K562 (cell line): ENCODE measurements at regions not wholly inside any gene's neighbourhood (a gene's known extent, or its start where the extent isn't known, plus 50 kb on each side); places are given as distances from the start of the nearest gene placed in this dataset.

Source experiments
- ATAC-seq: fragments of 200-7000 bp; cut with Tn5 transposase; 3 replicates; pipeline ENCODE4 v1.9.1; 2020; ENCODE audit warnings: moderate library complexity
- BruUV-seq: library from RNA; stranded (reverse); fragments of 400-500 nt; replicated peaks from 2 replicates; lab custom pipeline; 2021; lab: Mats Ljungman, UMichigan
- CTCF ChIA-PET: fragments of 300-600 bp; formaldehyde crosslinking; extraction: SDS; loops from one replicate; lab custom pipeline; 2021; ENCODE audit warnings: low intra/inter-chr PET ratio; lab: Yijun Ruan, JAX
- POLR2A ChIA-PET: fragments of 300-600, 350-650 bp; sonication (Branson Sonifier 250); formaldehyde crosslinking; extraction: SDS; loops from one replicate; lab custom pipeline; 2021; ENCODE audit warnings: antibody characterized with exemption, inconsistent platforms; lab: Yijun Ruan, JAX
- DNase-seq, 4 experiments: peaks; one replicate each; pipeline versions ENCODE4 v3.0.0 to v3.0.0-alpha.2; 2011 to 2018; ENCODE audit warnings: low spot score in 3 of 4, mixed read lengths in 3 of 4; ENCODE audit errors: extremely low read depth in 1 of 4
- FAIRE-seq: peaks from 2 replicates; lab custom pipeline; 2011; peaks lifted over from hg19 to GRCh38; lab: Jason Lieb, UNC
- H2AFZ ChIP-seq: 2 replicates; pipeline ENCODE4 v1.6.0; 2011; ENCODE audit warnings: low read depth, low read length, control low read depth, inconsistent platforms
- H3K27ac ChIP-seq: fragments of 200-600 bp; 3 replicates; pipeline ENCODE4 v1.8.0; 2011; ENCODE audit warnings: low read depth, mild to moderate bottlenecking, control low read depth, inconsistent platforms, low read length, moderate library complexity, mixed read lengths; ENCODE audit errors: extremely low read depth
- H3K27me3 ChIP-seq, 2 experiments: fragments of 300-600 bp in 1 of 2; 2 replicates in 1 of 2; 3 replicates in 1 of 2; pipeline versions ENCODE4 v1.6.0 to v1.8.0; 2011; ENCODE audit warnings: inconsistent platforms in 2 of 2, low read length in 2 of 2, mild to moderate bottlenecking in 1 of 2, mixed read lengths in 1 of 2, moderate library complexity in 1 of 2; ENCODE audit not compliant: control insufficient read depth in 2 of 2, insufficient read depth in 2 of 2
- H3K36me3 ChIP-seq: fragments of 300-600 bp; 3 replicates; pipeline ENCODE4 v1.8.0; 2011; ENCODE audit warnings: mild to moderate bottlenecking, low read length, inconsistent platforms; ENCODE audit not compliant: control insufficient read depth, insufficient read depth
- H3K4me1 ChIP-seq, 2 experiments: fragments of 200-600 bp in 1 of 2; replicated peaks in 1 of 2; 2 replicates in 1 of 2; 3 replicates in 1 of 2; pipeline versions ENCODE4 v1.5.1 to v1.8.0; 2011; ENCODE audit warnings: inconsistent platforms in 2 of 2, low read length in 2 of 2, mild to moderate bottlenecking in 1 of 2, mixed read lengths in 1 of 2, moderate library complexity in 1 of 2; ENCODE audit not compliant: control insufficient read depth in 2 of 2, insufficient read depth in 2 of 2
- H3K4me2 ChIP-seq: 2 replicates; pipeline ENCODE4 v1.6.1; 2011; ENCODE audit warnings: low read length, control low read depth, inconsistent platforms, mixed read lengths; ENCODE audit not compliant: insufficient read depth
- H3K4me3 ChIP-seq: fragments of 200-600 bp; sonication (generic), shearing (Covaris generic); 2 replicates; pipeline ENCODE4 v1.5.1; 2016; ENCODE audit warnings: control low read depth, inconsistent platforms
- H3K79me2 ChIP-seq: fragments of 200-600 bp; 3 replicates; pipeline ENCODE4 v1.8.0; 2011; ENCODE audit warnings: low read length, inconsistent platforms; ENCODE audit not compliant: control insufficient read depth, insufficient read depth
- H3K9ac ChIP-seq, 2 experiments: 2 replicates each; pipeline versions ENCODE4 v1.6.0 to v1.6.1; 2011; ENCODE audit warnings: low read depth in 2 of 2, low read length in 2 of 2, control low read depth in 1 of 2, inconsistent platforms in 1 of 2, mild to moderate bottlenecking in 1 of 2, mixed read lengths in 1 of 2; ENCODE audit not compliant: insufficient read depth in 1 of 2
- H3K9me1 ChIP-seq: one replicate; pipeline ENCODE4 v1.6.0; 2011; ENCODE audit warnings: inconsistent platforms, mild to moderate bottlenecking, low read length, moderate library complexity; ENCODE audit not compliant: control insufficient read depth, insufficient read depth
- H3K9me3 ChIP-seq: replicated peaks from 2 replicates; pipeline ENCODE4 v1.5.1; 2011; ENCODE audit warnings: low read depth, low read length, inconsistent platforms; ENCODE audit not compliant: control insufficient read depth, insufficient read depth
- H4K20me1 ChIP-seq: replicated peaks from 2 replicates; pipeline ENCODE4 v1.6.1; 2011; ENCODE audit warnings: low read length, inconsistent platforms, mixed read lengths; ENCODE audit not compliant: control insufficient read depth, insufficient read depth
- ETV6 ChIP-seq, 3 experiments: fragments of 150-350 bp in 1 of 3; sonication (generic) in 1 of 3; formaldehyde crosslinking in 1 of 3; IDR thresholded peaks; 2 replicates each; pipeline versions ENCODE4 v1.6.1 to v1.8.0; 2014 to 2022; ENCODE audit warnings: borderline replicate concordance in 2 of 3, low read depth in 2 of 3, antibody characterized with exemption in 1 of 3, low read length in 1 of 3, mild to moderate bottlenecking in 1 of 3, missing genetic modification reagents in 1 of 3
- KLF10 ChIP-seq: fragments of 250-450 bp; sonication (Bioruptor Pico); IDR thresholded peaks from 2 replicates; pipeline ENCODE4 v1.6.1; 2021; ENCODE audit warnings: matching md5 sums
- MED1 ChIP-seq: sonication (generic); formaldehyde crosslinking; IDR thresholded peaks from 2 replicates; pipeline ENCODE4 v1.8.1; 2023; ENCODE audit warnings: missing genetic modification reagents, borderline replicate concordance
- PML ChIP-seq: IDR thresholded peaks from 2 replicates; pipeline ENCODE4 v1.6.1; 2012; ENCODE audit warnings: low read length, inconsistent platforms
- YY1 ChIP-seq, 3 experiments: IDR thresholded peaks; 2 replicates each; pipeline ENCODE4 v1.6.1; 2011; ENCODE audit warnings: low read length in 2 of 3, mild to moderate bottlenecking in 2 of 3, moderate library complexity in 2 of 3, borderline replicate concordance in 1 of 3, control low read depth in 1 of 3, low read depth in 1 of 3; ENCODE audit not compliant: insufficient read depth in 3 of 3, insufficient replicate concordance in 2 of 3, control insufficient read depth in 1 of 3, insufficient read length in 1 of 3; ENCODE audit errors: extremely low read depth in 1 of 3
- ZEB2 ChIP-seq: fragments of 450-650 bp; IDR thresholded peaks from 2 replicates; pipeline ENCODE4 v1.6.1; 2016
- ZNF121 ChIP-seq: sonication (generic); formaldehyde crosslinking; conservative IDR thresholded peaks from 2 replicates; pipeline ENCODE4 v1.8.0; 2022; ENCODE audit warnings: missing genetic modification reagents
- ZNF311 ChIP-seq: fragments of 250-450 bp; sonication (Bioruptor Pico); IDR thresholded peaks from 2 replicates; pipeline ENCODE4 v1.4.0; 2020; ENCODE audit warnings: mild to moderate bottlenecking, moderate library complexity
- WGBS: fragments of 100-300 bp; shearing (Covaris generic); methylation state at CpG from one replicate; pipeline ENCODE4 v1.1.6; 2016; ENCODE audit warnings: low coverage, mixed read lengths; ENCODE audit not compliant: insufficient coverage; ENCODE audit errors: missing lambda C conversion rate; 5-methylcytosine and 5-hydroxymethylcytosine counted together
- in situ Hi-C: fragments of 300-500 bp; cut with MboI; formaldehyde crosslinking; loops from 4 replicates; pipeline ENCODE4 v1.15.0; 2018; ENCODE audit warnings: inconsistent platforms, mixed read lengths
- intact Hi-C: fragments of 100-400 bp; cut with micrococcal nuclease; formaldehyde crosslinking; loops from 2 replicates; pipeline ENCODE4 v1.14.2; 2022
- TF ChIP-seq, protein P1 (sequence below), 2 experiments: fragments of 450-650 bp; IDR thresholded peaks; 2 replicates each; pipeline ENCODE4 v1.6.1; 2018; ENCODE audit warnings: mild to moderate bottlenecking in 2 of 2, low read depth in 1 of 2; ENCODE audit not compliant: partially characterized antibody in 2 of 2
- TF ChIP-seq, protein P2 (sequence below): fragments of 450-650 bp; IDR thresholded peaks from 2 replicates; pipeline ENCODE4 v1.6.1; 2018; ENCODE audit warnings: mild to moderate bottlenecking, low read depth; ENCODE audit not compliant: partially characterized antibody
- TF ChIP-seq, protein P3 (sequence below): sonication (generic); IDR thresholded peaks from 2 replicates; pipeline ENCODE4 v1.6.1; 2016
- TF ChIP-seq, protein P4 (sequence below): fragments of 250-450 bp; sonication (Bioruptor Pico); IDR thresholded peaks from 2 replicates; pipeline ENCODE4 v1.5.0; 2020; ENCODE audit warnings: mild to moderate bottlenecking, borderline replicate concordance

DNA sequence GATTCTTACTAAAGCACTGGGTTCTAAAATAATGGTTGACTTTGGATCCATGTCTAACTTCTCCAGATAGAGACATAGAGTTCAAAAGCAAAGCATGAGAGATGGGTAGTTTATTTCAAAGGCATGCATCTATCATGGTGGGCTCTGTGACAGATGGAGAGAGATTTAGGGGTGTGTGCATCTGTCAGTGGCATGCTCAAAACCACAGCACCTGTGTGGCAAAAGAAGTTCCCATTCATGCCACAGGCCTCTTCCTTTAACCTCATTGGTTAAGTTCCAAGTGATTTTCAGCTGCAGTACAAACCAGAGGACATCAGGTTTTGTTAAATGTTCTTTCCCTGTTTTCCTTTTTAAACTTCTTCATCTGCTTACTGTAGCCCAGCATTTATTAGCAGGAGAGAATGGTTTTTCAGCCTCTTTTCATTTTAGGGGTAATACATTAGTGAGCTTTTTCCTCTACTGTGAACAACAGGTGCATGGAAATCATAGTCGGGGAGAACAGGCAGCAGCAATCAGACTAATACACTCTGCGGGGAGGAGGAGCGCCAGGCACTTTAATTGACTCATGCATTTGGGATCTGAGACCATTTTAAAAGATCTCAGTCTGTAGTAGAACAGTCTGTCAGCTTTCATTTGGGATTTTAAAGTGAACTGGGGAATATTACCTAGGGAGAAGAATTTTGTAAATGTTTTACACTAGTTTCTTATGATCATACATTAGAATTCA is 52.4 kb upstream of the UPP2 start:
- 19% methylated on average over 3 of the region's 3 CpGs for WGBS
- no peak overlapping the region for H3K27ac ChIP-seq
- ChIA-PET POLR2A (no interaction called here), CTCF (no interaction called here)
- H3K27me3 ChIP-seq, result no peaks in the 10 kb centered on the region
- FAIRE-seq (no peak), DNase-seq (no peak), ATAC-seq (no peak)
- H4K20me1 ChIP-seq, result no peaks in the 10 kb centered on the region
- no peaks in the 10 kb centered on the region for H3K9me1 ChIP-seq
- peaks cover 0 to 12% of the 10 kb centered on the region in 2 experiments; a peak in 3 of 5 replicates for H3K4me1 ChIP-seq
- no peaks in the 10 kb centered on the region for H3K9me3 ChIP-seq
- no peak overlapping the region for H2AFZ ChIP-seq
- H3K4me3 ChIP-seq, result no peak overlapping the region
- H3K36me3 ChIP-seq, result no peaks in the 10 kb centered on the region
- intact Hi-C loops, result no loop called here
- no peak overlapping the region for H3K4me2 ChIP-seq
- H3K79me2 ChIP-seq, result no peaks in the 10 kb centered on the region
- TF ChIP-seq, protein P1, sequence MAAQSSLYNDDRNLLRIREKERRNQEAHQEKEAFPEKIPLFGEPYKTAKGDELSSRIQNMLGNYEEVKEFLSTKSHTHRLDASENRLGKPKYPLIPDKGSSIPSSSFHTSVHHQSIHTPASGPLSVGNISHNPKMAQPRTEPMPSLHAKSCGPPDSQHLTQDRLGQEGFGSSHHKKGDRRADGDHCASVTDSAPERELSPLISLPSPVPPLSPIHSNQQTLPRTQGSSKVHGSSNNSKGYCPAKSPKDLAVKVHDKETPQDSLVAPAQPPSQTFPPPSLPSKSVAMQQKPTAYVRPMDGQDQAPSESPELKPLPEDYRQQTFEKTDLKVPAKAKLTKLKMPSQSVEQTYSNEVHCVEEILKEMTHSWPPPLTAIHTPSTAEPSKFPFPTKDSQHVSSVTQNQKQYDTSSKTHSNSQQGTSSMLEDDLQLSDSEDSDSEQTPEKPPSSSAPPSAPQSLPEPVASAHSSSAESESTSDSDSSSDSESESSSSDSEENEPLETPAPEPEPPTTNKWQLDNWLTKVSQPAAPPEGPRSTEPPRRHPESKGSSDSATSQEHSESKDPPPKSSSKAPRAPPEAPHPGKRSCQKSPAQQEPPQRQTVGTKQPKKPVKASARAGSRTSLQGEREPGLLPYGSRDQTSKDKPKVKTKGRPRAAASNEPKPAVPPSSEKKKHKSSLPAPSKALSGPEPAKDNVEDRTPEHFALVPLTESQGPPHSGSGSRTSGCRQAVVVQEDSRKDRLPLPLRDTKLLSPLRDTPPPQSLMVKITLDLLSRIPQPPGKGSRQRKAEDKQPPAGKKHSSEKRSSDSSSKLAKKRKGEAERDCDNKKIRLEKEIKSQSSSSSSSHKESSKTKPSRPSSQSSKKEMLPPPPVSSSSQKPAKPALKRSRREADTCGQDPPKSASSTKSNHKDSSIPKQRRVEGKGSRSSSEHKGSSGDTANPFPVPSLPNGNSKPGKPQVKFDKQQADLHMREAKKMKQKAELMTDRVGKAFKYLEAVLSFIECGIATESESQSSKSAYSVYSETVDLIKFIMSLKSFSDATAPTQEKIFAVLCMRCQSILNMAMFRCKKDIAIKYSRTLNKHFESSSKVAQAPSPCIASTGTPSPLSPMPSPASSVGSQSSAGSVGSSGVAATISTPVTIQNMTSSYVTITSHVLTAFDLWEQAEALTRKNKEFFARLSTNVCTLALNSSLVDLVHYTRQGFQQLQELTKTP (IDR thresholded peaks at IDR 0.05; ENCODE audit: low read depth in 1 of 2, partially characterized antibody in 2 of 2), result no peak
- no peak for TF ChIP-seq PML
- no peak for TF ChIP-seq KLF10 (CRISPR knock-in tag)
- TF ChIP-seq, protein P2, sequence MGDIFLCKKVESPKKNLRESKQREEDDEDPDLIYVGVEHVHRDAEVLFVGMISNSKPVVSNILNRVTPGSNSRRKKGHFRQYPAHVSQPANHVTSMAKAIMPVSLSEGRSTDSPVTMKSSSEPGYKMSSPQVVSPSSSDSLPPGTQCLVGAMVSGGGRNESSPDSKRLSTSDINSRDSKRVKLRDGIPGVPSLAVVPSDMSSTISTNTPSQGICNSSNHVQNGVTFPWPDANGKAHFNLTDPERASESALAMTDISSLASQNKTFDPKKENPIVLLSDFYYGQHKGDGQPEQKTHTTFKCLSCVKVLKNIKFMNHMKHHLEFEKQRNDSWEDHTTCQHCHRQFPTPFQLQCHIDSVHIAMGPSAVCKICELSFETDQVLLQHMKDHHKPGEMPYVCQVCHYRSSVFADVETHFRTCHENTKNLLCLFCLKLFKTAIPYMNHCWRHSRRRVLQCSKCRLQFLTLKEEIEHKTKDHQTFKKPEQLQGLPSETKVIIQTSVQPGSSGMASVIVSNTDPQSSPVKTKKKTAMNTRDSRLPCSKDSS, result no peak
- TF ChIP-seq, protein P3, sequence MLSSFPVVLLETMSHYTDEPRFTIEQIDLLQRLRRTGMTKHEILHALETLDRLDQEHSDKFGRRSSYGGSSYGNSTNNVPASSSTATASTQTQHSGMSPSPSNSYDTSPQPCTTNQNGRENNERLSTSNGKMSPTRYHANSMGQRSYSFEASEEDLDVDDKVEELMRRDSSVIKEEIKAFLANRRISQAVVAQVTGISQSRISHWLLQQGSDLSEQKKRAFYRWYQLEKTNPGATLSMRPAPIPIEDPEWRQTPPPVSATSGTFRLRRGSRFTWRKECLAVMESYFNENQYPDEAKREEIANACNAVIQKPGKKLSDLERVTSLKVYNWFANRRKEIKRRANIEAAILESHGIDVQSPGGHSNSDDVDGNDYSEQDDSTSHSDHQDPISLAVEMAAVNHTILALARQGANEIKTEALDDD, result no peak
- no peak for TF ChIP-seq ETV6 (IDR thresholded peaks at IDR 0.05; ENCODE audit: borderline replicate concordance in 1 of 2, low read depth in 2 of 2, low read length in 1 of 2)
- TF ChIP-seq ETV6 (CRISPR knock-in tag; IDR thresholded peaks at IDR 0.05; ENCODE audit: borderline replicate concordance), result no peak
- TF ChIP-seq, protein P4, sequence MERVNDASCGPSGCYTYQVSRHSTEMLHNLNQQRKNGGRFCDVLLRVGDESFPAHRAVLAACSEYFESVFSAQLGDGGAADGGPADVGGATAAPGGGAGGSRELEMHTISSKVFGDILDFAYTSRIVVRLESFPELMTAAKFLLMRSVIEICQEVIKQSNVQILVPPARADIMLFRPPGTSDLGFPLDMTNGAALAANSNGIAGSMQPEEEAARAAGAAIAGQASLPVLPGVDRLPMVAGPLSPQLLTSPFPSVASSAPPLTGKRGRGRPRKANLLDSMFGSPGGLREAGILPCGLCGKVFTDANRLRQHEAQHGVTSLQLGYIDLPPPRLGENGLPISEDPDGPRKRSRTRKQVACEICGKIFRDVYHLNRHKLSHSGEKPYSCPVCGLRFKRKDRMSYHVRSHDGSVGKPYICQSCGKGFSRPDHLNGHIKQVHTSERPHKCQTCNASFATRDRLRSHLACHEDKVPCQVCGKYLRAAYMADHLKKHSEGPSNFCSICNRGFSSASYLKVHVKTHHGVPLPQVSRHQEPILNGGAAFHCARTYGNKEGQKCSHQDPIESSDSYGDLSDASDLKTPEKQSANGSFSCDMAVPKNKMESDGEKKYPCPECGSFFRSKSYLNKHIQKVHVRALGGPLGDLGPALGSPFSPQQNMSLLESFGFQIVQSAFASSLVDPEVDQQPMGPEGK, result no peak
- TF ChIP-seq ZNF121 (CRISPR knock-in tag), result no peak
- TF ChIP-seq ZEB2, result no peak
- TF ChIP-seq YY1 (IDR thresholded peaks at IDR 0.05; ENCODE audit: borderline replicate concordance in 1 of 3, control insufficient read depth in 1 of 3, extremely low read depth in 1 of 3, insufficient read depth in 3 of 3, insufficient read length in 1 of 3, insufficient replicate concordance in 2 of 3, low read depth in 1 of 3, low read length in 2 of 3), result no peak
- no peak for TF ChIP-seq ZNF311 (CRISPR knock-in tag)
- TF ChIP-seq MED1, result no peak
- TF ChIP-seq, all 486 proteins: peak for 0
- no TSS peak for BruUV-seq
- no peak overlapping the region for H3K9ac ChIP-seq
- in situ Hi-C loops, result no loop called here
